Uterus (tissue), 3 donors: ENCODE measurements at regions not wholly inside any gene's neighbourhood (a gene's known extent, or its start where the extent isn't known, plus 50 kb on each side); places are given as distances from the start of the nearest gene placed in this dataset.

ENCODE experiments used
- DNase-seq, 2 donors: peaks; one replicate each; pipeline ENCODE4 v3.0.0-alpha.2; 2019 to 2020
- H3K27ac ChIP-seq, 2 donors: fragments of 200-600 bp; sonication (generic); 1 replicate in 1 of 2; 2 replicates in 1 of 2; pipeline ENCODE4 v1.5.1; 2016 to 2018
- H3K27me3 ChIP-seq, 2 donors: fragments of 200-600 bp; sonication (generic); one replicate each; pipeline ENCODE4 v1.5.1; 2018 to 2019; ENCODE audit warnings: control low read depth in 1 of 2
- H3K36me3 ChIP-seq, 2 donors: fragments of 200-600 bp; sonication (generic); one replicate each; pipeline ENCODE4 v1.5.1; 2019; ENCODE audit warnings: control low read depth in 1 of 2
- H3K4me1 ChIP-seq, 2 donors: fragments of 200-600 bp; sonication (generic); one replicate each; pipeline ENCODE4 v1.5.1; 2018 to 2019; ENCODE audit warnings: control low read depth in 1 of 2
- H3K4me3 ChIP-seq, 2 donors: fragments of 200-600 bp; sonication (generic); 1 replicate in 1 of 2; 2 replicates in 1 of 2; pipeline ENCODE4 v1.5.1; 2018 to 2019; ENCODE audit warnings: mild to moderate bottlenecking in 1 of 2
- H3K9me3 ChIP-seq, 2 donors: fragments of 200-600 bp; sonication (generic); one replicate each; pipeline ENCODE4 v1.5.1; 2019; ENCODE audit warnings: control low read depth in 1 of 2
- POLR2A ChIP-seq, 2 donors: fragments of 450-650 bp; IDR thresholded peaks; one replicate each; pipeline ENCODE4 v1.6.1; 2016; ENCODE audit warnings: antibody characterized with exemption in 2 of 2, mild to moderate bottlenecking in 1 of 2, moderate library complexity in 1 of 2
- intact Hi-C: fragments of 100-400 bp; cut with DNase I; formaldehyde crosslinking; loops from one replicate; pipeline ENCODE4 v1.15.1; 2023; ENCODE audit warnings: low total_unique reads
- TF ChIP-seq, protein P1 (sequence below), 4 experiments: fragments of 200-600 bp in 2 of 4; fragments of 450-650 bp in 2 of 4; sonication (generic) in 2 of 4; IDR thresholded peaks; one replicate each; pipeline ENCODE4 v1.5.1; 2016 to 2019; ENCODE audit warnings: antibody characterized with exemption in 4 of 4, mild to moderate bottlenecking in 2 of 4, moderate library complexity in 1 of 4
- donor health status: DM: yes; HTN: yes; CAD: no.

GRCh38 chr7:21192657-21193056 is 235.2 kb upstream of the SP4 start:
- intact Hi-C loops = no loop called here
- no peak for TF ChIP-seq POLR2A (IDR thresholded peaks at IDR 0.05)
- TF ChIP-seq, protein P1, sequence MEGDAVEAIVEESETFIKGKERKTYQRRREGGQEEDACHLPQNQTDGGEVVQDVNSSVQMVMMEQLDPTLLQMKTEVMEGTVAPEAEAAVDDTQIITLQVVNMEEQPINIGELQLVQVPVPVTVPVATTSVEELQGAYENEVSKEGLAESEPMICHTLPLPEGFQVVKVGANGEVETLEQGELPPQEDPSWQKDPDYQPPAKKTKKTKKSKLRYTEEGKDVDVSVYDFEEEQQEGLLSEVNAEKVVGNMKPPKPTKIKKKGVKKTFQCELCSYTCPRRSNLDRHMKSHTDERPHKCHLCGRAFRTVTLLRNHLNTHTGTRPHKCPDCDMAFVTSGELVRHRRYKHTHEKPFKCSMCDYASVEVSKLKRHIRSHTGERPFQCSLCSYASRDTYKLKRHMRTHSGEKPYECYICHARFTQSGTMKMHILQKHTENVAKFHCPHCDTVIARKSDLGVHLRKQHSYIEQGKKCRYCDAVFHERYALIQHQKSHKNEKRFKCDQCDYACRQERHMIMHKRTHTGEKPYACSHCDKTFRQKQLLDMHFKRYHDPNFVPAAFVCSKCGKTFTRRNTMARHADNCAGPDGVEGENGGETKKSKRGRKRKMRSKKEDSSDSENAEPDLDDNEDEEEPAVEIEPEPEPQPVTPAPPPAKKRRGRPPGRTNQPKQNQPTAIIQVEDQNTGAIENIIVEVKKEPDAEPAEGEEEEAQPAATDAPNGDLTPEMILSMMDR (IDR thresholded peaks at IDR 0.05) = no peak
- no peak overlapping the region for H3K4me3 ChIP-seq
- H3K9me3 ChIP-seq = no peaks in the 10 kb centered on the region
- no peak overlapping the region for H3K27ac ChIP-seq
- H3K36me3 ChIP-seq = no peaks in the 10 kb centered on the region
- no peaks in the 10 kb centered on the region for H3K27me3 ChIP-seq
- H3K4me1 ChIP-seq = no peaks in the 10 kb centered on the region
- DNase-seq = no peak

GRCh38 chr7:21193895-21194294 is 234.0 kb upstream of the SP4 start:
- H3K36me3 ChIP-seq = no peaks in the 10 kb centered on the region
- intact Hi-C loops = no loop called here
- H3K4me3 ChIP-seq = no peak overlapping the region
- H3K27ac ChIP-seq = no peak overlapping the region
- H3K4me1 ChIP-seq = no peaks in the 10 kb centered on the region
- H3K27me3 ChIP-seq = no peaks in the 10 kb centered on the region
- DNase-seq = no peak
- no peaks in the 10 kb centered on the region for H3K9me3 ChIP-seq
- TF ChIP-seq, protein P1 (IDR thresholded peaks at IDR 0.05) = no peak
- TF ChIP-seq POLR2A (IDR thresholded peaks at IDR 0.05) = no peak

GRCh38 chr7:21194936-21195335 is 232.9 kb upstream of the SP4 start:
- Histone ChIP-seq H3K36me3 (no peaks in the 10 kb centered on the region), H3K27ac (no peak overlapping the region), H3K4me3 (no peak overlapping the region), H3K4me1 (no peaks in the 10 kb centered on the region), H3K27me3 (no peaks in the 10 kb centered on the region), H3K9me3 (no peaks in the 10 kb centered on the region)
- TF ChIP-seq POLR2A (IDR thresholded peaks at IDR 0.05) = no peak
- TF ChIP-seq, protein P1 (IDR thresholded peaks at IDR 0.05) = no peak
- intact Hi-C loops = no loop called here
- no peak for DNase-seq

DNA sequence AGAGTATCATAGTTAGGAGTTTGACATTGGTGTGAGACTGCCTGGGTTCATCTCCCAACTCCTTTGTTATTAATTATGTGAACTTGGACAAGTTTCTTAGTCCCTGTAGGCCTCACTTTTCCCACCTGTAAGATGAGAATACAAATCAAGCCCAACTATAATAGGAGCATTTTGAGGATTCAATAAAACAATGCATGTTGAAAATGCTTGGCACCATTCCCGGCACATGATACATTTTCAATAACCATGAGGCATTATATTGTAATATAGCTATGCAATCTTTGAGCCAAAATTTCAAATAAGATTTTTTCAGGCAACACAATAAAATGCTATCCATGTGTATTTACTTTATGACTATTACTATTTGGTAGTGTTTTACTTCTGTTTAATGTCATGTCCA is 229.0 kb upstream of the SP4 start:
- Histone ChIP-seq H3K36me3 (no peaks in the 10 kb centered on the region), H3K27ac (no peak overlapping the region), H3K4me3 (no peak overlapping the region), H3K9me3 (no peaks in the 10 kb centered on the region), H3K27me3 (no peaks in the 10 kb centered on the region), H3K4me1 (no peaks in the 10 kb centered on the region)
- no peak for DNase-seq
- TF ChIP-seq, protein P1 (IDR thresholded peaks at IDR 0.05) = no peak
- TF ChIP-seq POLR2A (IDR thresholded peaks at IDR 0.05) = no peak
- intact Hi-C loops = no loop called here

GRCh38 chr7:21200503-21200902 is 227.4 kb upstream of the SP4 start:
- intact Hi-C loops = no loop called here
- no peaks in the 10 kb centered on the region for H3K4me1 ChIP-seq
- H3K9me3 ChIP-seq = no peaks in the 10 kb centered on the region
- H3K27ac ChIP-seq = no peak overlapping the region
- H3K4me3 ChIP-seq = no peak overlapping the region
- no peaks in the 10 kb centered on the region for H3K27me3 ChIP-seq
- TF ChIP-seq POLR2A (IDR thresholded peaks at IDR 0.05) = no peak
- TF ChIP-seq, protein P1 (IDR thresholded peaks at IDR 0.05) = no peak
- DNase-seq = no peak
- no peaks in the 10 kb centered on the region for H3K36me3 ChIP-seq
